GM18868 (cell line): ENCODE measurements at regions not wholly inside any gene's neighbourhood (a gene's known extent, or its start where the extent isn't known, plus 50 kb on each side); places are given as distances from the start of the nearest gene placed in this dataset.

Experiments
- ATAC-seq: cut with Tn5 transposase; IDR thresholded peaks from one replicate; pipeline ENCODE4 v1.9.1; 2021; ENCODE audit warnings: mild to moderate bottlenecking, moderate library complexity; ENCODE audit not compliant: unreplicated experiment

- ATAC-seq = no peak
Measured at GRCh38 chr21:34313116-34313515, 50.7 kb upstream of the KCNE2 start.
